HG02642 (cell line): ENCODE measurements at regions not wholly inside any gene's neighbourhood (a gene's known extent, or its start where the extent isn't known, plus 50 kb on each side); places are given as distances from the start of the nearest gene placed in this dataset.
"Not testable (repeated sequence)": the region's sequence is repeated elsewhere in the genome, so short reads cannot be mapped to it uniquely, and the experiment has no call there.

Experiments used
- ATAC-seq: cut with Tn5 transposase; IDR thresholded peaks from one replicate; pipeline ENCODE4 v1.9.1; 2021; ENCODE audit warnings: mild to moderate bottlenecking; ENCODE audit not compliant: unreplicated experiment, poor library complexity

DNA sequence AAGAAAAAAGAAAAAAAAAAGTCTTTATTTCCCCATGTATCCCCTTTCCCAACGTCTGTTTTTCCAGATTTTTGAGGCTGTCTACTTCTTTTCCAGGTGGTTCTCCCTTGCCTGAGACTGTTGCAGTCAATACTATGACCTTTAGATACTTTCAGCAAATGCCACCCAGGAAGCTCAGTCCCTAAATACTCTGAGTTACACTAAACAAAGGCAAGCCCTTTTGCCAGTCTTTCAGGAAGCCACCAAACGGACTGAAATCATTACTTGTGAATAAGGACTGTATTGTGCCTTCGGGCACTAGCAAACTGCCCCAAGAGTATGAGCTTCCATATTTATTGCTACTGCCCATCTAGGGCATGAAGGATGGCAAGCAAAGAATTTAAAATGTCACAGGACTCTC lies 621.3 kb downstream of the SUCLG1 start:
- no peak for ATAC-seq

- no peak for ATAC-seq
Observed at GRCh38 chr2:83827618-83828017, 631.5 kb downstream of the SUCLG1 start.

- no peak for ATAC-seq
Observed at GRCh38 chr2:83826577-83826976, 632.5 kb downstream of the SUCLG1 start.

DNA sequence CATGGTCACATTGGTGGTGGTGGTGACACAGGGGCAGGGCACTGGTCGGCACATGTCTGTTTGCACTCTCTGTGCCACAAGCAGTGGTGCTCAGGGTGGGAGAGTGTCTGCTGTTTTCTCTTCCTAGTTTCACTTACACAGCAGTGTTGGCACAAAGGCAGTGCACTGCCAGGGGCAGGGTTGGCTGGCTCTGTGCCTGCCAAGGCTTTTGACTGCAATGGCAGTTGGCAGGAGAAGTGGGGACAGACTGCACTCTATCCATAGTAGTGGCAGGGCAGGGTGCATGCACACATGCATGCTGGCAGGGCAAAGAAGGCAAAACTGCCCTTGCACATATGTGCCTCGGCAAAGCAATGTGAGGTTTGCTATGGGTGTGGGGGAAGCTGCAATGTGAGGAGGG lies 635.9 kb downstream of the SUCLG1 start:
- ATAC-seq = no peak

DNA sequence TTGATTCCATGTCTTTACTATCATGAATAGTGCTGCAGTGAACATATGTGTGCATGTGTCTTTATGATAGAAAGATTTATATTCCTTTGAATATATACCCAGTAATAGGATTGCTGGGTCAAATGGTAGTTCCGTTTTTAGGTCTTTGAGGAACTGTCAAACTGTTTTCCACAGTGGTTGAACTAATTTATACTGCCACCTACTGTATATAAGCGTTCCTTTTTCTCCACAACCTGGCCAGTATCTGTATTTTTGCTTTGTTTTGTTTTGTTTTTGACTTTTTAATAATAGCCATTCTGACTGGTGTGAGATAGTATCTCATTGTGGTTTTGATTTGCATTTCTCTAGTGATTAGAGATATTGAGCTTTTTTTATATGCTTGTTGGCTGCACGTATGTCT lies 641.6 kb downstream of the SUCLG1 start:
- ATAC-seq = no peak

DNA sequence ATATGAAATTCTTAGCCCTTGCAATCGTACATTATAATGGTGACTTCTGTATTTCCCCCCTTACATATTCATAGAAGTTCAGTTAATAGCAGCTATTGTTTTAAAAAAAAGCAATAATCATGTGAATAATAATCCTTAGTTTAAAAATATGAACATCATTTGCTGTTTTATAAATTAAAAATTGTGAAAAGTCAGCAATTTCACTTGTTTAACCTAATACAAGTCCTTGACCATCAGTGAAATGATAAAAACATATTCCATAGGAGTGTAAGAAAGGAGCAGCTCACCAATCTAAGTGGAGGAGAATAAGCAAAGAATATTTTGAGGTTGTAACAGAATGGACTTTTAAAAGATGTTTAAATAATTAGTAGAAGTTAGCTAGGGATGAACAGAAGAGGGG lies 650.2 kb downstream of the SUCLG1 start:
- no peak for ATAC-seq

GRCh38 chr2:83802604-83803003 lies 656.5 kb downstream of the SUCLG1 start:
- no peak for ATAC-seq

DNA sequence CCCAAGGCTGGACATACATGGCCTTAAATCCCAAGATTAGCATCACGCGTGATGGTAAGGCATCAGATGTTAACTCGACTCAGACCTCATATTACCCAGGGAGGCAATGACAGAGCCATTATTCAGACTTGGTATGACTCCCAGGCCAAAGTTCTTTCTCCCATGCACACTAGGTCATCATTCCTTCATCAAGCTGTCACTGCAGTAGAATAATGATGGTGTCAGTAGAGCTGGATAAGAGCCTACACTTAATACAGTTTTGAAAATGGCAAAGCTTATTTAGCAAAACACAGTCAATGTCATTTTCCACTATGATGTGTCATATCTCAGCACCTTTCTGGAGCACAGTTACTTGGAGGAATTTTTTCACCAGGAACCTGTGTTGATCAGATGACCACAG lies 663.3 kb downstream of the SUCLG1 start:
- ATAC-seq = no peak

DNA sequence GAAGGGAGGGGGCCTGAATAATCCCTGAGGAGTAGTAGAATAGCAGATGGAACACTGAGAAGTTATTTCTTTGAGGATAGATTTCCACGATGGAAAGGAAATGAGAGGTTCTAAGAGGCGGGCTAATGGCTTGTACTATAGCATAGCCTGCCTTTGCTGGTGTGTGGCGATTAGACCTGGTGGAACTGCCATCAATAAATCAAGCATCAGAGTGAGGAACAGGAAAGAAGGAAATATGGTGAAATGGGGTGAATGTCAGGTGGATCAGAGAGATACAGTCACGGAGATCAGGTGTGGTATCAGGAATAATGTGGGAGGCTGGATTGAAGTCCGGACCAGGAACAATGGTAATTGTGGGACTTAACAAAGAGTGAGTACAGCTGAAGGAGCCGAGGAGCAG lies 668.6 kb downstream of the SUCLG1 start:
- ATAC-seq = not testable (repeated sequence)

DNA sequence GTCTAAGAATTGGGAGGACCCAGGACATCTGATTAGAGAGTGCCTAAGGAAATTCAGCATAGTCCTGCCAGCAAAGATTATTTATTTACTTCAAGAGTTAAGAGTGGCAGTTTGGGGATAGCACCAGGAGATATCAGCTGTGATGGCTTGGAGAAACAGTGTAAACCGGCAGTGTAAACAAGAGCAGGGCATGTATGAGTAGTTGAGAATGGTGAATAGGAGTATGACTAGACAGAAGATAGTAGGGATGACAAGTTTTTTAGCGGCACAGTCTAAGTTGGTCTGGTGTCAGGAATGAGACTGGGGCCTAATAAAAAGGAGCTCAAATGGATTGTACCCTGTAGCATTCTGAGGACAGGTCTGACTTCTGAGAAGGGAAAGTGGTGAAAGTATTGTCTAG lies 669.4 kb downstream of the SUCLG1 start:
- ATAC-seq = not testable (repeated sequence)

- not testable (repeated sequence) for ATAC-seq
Observed at GRCh38 chr2:83788938-83789566, 670.0 kb downstream of the SUCLG1 start.

DNA sequence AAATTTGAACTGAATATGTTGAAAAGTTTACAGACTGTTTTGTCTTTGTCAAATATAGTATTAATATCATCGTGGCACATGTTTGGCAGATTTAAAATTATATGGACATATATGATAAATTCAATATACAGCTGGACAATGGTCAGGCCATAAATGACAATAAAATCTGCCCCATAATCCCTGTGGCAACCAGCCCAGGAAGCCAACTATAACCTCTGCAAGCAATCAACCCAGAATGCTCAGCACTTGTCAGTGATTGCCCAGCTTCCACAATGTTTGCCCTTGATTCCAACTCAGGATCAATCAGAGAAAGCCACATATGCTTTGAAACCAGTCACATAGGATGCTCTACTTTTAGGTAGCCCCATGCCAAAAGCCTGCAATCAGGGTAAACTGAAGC lies 671.9 kb downstream of the SUCLG1 start:
- ATAC-seq = no peak

GRCh38 chr2:83786140-83786539 lies 672.9 kb downstream of the SUCLG1 start:
- no peak for ATAC-seq

DNA sequence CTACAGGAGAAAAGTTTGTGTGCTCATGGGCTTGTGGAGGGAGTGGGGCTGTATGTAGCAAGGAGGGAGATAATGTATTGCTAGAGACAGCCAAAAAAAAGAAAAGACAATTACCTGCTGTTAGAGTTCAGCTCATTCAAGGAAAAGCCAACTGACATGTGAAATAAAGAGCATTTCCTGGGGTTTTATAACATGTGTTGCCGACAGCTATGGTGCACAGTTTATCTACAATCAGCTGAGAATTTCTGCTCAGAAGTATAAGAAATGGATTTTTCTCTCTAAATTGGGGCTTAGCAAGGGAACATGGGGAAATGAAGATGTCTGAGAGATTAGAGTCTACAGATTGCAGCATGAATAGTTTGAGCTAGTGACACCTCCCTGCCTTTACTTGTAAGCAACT lies 674.1 kb downstream of the SUCLG1 start:
- ATAC-seq = no peak

GRCh38 chr2:83784315-83784714 lies 674.8 kb downstream of the SUCLG1 start:
- no peak for ATAC-seq

DNA sequence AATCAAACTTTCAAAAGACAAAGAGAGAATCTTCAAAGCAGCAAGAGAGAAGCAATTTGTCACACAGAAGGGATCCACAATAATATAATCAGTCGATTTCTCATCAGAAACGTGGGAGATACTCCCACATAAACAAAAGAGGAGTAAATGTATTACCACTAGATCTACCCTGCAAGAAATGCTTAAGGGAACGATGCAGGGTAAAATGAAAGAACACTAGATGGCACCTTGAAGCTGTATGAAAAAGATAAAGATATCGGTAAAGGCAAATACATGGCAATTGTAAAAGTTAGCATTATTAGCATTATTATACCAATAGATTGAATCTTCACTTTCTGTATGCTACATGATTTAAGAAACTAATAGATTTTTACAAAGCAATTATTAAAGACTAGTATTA lies 677.0 kb downstream of the SUCLG1 start:
- no peak for ATAC-seq

DNA sequence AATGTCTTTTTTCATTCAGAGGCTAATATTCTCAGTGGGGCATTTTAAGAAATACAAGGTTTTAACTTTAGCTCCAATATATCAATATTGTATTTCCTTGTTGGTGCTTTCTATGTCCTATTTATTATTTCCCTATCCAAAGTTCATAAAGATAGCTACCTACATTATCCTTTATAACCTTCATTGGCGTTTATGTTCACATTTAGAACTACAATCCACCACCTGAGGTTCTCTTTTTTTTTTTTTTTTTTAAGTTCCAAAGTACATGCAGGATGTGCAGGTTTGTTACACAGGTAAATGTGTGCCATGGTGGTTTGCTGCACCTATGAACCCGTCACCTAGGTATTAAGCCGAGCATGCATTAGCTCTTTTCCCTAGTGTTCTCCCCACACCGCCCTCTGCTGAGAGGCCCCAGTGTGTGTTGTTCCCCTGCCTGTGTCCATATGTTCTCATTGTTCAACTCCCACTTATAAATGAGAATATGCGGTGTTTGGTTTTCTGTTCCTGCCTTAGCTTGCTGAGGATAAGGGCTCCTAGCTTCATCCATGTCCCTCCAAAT lies 694.6 kb downstream of the SUCLG1 start:
- ATAC-seq = no peak

DNA sequence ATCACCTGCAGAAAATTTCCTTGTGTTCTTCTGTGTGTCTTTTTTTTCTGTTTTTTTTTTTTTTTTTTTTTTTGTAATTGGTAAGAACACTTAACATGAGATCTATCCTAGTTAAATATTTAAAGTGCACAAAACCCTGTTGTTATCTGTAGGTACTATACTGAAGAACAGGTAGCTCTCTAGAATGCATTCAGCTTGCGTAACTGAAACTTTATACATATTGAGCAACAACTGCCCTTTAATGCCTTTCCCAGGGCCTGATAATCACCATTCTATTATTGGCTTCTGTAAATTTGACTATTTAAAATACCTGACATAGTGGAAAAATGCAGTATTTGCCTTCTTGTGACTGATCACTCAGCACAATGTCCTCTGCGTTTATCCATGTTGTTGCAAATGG lies 701.8 kb downstream of the SUCLG1 start:
- no peak for ATAC-seq

- no peak for ATAC-seq
Observed at GRCh38 chr2:83756219-83756618, 702.9 kb downstream of the SUCLG1 start.

DNA sequence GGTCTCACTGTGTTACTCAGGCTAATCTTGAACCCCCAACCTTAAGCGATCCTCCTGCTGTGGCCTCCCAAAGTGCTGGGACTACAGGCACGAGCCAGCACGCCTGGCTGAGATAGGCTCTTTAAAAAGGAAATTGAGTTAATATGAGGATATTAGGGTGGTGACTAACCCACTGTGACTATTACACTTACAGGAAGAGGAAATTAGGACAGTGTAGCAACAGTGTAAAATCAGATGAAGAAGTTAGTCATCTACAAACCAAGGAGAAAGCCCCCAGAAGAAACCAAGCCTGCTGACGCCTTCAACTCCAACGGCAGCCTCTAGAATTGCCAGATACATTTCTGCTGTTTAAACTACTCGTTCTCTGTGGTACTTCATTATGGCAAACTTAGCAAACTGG lies 711.9 kb downstream of the SUCLG1 start:
- ATAC-seq = no peak

- ATAC-seq = no peak
Observed at GRCh38 chr2:83744855-83745254, 714.2 kb downstream of the SUCLG1 start.

DNA sequence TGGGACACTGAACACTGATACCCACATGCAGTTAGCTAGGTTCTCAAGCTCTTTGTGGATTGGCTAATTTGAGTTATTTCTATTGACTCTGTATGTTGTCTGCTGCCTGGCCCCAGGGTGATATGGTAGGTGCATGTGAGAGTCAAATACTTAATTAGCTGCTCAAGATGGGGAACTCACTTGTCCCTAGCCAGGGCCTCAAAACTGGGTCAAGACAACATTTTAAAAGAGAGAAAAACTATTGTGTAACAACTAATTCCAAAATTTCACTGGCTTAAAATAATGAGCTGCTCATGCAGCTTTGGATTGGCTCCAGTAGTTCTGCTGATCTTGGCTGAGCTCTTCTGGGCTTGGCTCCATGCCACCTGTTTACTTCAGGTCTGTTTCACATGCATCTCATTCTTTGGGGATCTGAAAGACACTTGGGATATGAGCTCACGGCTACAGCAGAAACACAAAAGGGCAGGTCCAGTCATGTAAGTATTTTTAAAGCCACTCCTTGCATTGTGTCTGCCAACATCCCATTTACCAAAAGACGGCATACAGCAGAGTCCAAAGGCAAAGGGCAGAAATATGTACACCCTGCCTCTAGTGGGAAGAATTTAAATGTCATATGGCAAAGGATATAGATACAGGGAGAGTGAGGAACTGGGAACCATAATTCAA lies 716.8 kb downstream of the SUCLG1 start:
- ATAC-seq = no peak
